ENCODE measurements at regions not wholly inside any gene's neighbourhood (a gene's known extent, or its start where the extent isn't known, plus 50 kb on each side); places are given as distances from the start of the nearest gene placed in this dataset.

DNA sequence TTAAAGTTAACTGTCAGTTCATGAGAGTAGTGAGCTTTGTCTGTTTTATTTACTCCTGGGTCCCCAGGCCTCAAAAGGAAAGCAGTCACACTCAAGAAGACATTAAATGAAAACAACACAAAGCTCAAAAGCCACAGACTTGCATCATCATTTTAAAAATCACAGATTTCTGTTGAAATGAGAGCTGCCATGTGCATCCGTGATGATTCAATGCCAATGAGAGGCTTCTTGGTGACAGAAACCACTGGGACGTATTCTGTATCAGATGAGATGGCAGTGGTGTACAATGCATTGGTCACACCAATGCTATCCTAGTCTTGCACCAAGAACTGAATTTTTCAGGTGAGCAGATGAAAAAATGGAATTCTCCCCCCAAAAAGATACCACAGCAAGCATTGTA is 204.8 kb downstream of the ANAPC1 start:
- Histone ChIP-seq H3K9ac (replicated peaks; ENCODE audit: extremely low read depth, insufficient read depth, low read length) (no peak overlapping the region), H3K9me3 (replicated peaks; ENCODE audit: control insufficient read depth, insufficient read depth, low read length) (no peaks in the 10 kb centered on the region), H4K20me1 (replicated peaks; ENCODE audit: control insufficient read depth, extremely low read depth, insufficient read depth, low read length) (no peaks in the 10 kb centered on the region), H3K27ac (ENCODE audit: insufficient read depth, low read depth, low read length) (no peak overlapping the region), H3K27me3 (ENCODE audit: control insufficient read depth in 2 of 2, insufficient read depth in 2 of 2, low read length in 2 of 2) (peaks cover 8 to 9% of the 10 kb centered on the region in 2 experiments), H3K9me1 (replicated peaks; ENCODE audit: control insufficient read depth, extremely low read depth, insufficient read depth, low read length) (no peaks in the 10 kb centered on the region), H3K79me2 (ENCODE audit: control insufficient read depth, insufficient read depth, low read length) (no peaks in the 10 kb centered on the region), H3K4me1 (ENCODE audit: control insufficient read depth, extremely low read depth, insufficient read depth, low read length) (no peaks in the 10 kb centered on the region), H3K4me3 (replicated peaks in 1 of 3; ENCODE audit: insufficient read depth in 1 of 3, low read depth in 1 of 3, low read length in 3 of 3) (no peak overlapping the region), H3K36me3 (ENCODE audit: control insufficient read depth in 2 of 2, extremely low read depth in 1 of 2, insufficient read depth in 2 of 2, low read length in 2 of 2) (no peaks in the 10 kb centered on the region), H3K4me2 (ENCODE audit: insufficient read depth, low read length) (no peak overlapping the region), H2AFZ (ENCODE audit: low read depth, low read length) (no peak overlapping the region)
- DNase-seq (ENCODE audit: low read depth, low spot score) (no peak), FAIRE-seq (no peak)
- no TSS peak for BruUV-seq (replicated peaks)
- ChIA-PET POLR2A (no interaction called here), CTCF (interaction anchor here (1.1 to 1.8 kb wide), 4 partner anchors 8 to 562 kb away, joined by 3 to 4 read pairs (median 3); no protein-coding TSS in a partner anchor)
- dilution Hi-C loops (cut with MboI; ENCODE audit: extremely low pct_ligation_motif_present, low sequenced_read_pairs): no loop called here
- intact Hi-C loops (cut with micrococcal nuclease): no loop called here
- no peak for TF ChIP-seq POLR2AphosphoS5 (IDR thresholded peaks at IDR 0.05; ENCODE audit: insufficient read depth, low read depth, low read length)
- TF ChIP-seq POLR2A (IDR thresholded peaks at IDR 0.05; ENCODE audit: low read depth, low read length): no peak
- TF ChIP-seq FOS (IDR thresholded peaks at IDR 0.05; ENCODE audit: borderline replicate concordance, insufficient read depth, low read length): no peak
- TF ChIP-seq JUN (IDR thresholded peaks at IDR 0.05; ENCODE audit: borderline replicate concordance, insufficient read depth, insufficient read length, low read depth): no peak
- no peak for TF ChIP-seq MYC (IDR thresholded peaks at IDR 0.05; ENCODE audit: low read depth, low read length)
- TF ChIP-seq, protein P1, sequence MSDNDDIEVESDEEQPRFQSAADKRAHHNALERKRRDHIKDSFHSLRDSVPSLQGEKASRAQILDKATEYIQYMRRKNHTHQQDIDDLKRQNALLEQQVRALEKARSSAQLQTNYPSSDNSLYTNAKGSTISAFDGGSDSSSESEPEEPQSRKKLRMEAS (IDR thresholded peaks at IDR 0.05; ENCODE audit: insufficient read depth, insufficient read length): no peak
- TF ChIP-seq, protein P2, sequence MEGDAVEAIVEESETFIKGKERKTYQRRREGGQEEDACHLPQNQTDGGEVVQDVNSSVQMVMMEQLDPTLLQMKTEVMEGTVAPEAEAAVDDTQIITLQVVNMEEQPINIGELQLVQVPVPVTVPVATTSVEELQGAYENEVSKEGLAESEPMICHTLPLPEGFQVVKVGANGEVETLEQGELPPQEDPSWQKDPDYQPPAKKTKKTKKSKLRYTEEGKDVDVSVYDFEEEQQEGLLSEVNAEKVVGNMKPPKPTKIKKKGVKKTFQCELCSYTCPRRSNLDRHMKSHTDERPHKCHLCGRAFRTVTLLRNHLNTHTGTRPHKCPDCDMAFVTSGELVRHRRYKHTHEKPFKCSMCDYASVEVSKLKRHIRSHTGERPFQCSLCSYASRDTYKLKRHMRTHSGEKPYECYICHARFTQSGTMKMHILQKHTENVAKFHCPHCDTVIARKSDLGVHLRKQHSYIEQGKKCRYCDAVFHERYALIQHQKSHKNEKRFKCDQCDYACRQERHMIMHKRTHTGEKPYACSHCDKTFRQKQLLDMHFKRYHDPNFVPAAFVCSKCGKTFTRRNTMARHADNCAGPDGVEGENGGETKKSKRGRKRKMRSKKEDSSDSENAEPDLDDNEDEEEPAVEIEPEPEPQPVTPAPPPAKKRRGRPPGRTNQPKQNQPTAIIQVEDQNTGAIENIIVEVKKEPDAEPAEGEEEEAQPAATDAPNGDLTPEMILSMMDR (IDR thresholded peaks at IDR 0.05; ENCODE audit: extremely low read depth in 1 of 2, insufficient read depth in 1 of 2, low read depth in 1 of 2, low read length in 2 of 2): no peak
- no peak for TF ChIP-seq GATA2 (IDR thresholded peaks at IDR 0.05; ENCODE audit: insufficient read depth, insufficient read length, low read depth, low read length)
